SU-DHL-6 (cell line): ENCODE measurements at regions not wholly inside any gene's neighbourhood (a gene's known extent, or its start where the extent isn't known, plus 50 kb on each side); places are given as distances from the start of the nearest gene placed in this dataset.

Experiments used
- CTCF ChIP-seq: fragments of 200-600 bp; sonication (generic); IDR thresholded peaks from one replicate; pipeline ENCODE4 v1.5.1; 2017; ENCODE audit warnings: antibody characterized with exemption, mild to moderate bottlenecking, low read length, moderate library complexity; ENCODE audit not compliant: insufficient read depth, poor library complexity, severe bottlenecking
- EZH2phosphoT487 ChIP-seq: fragments of 200-600 bp; sonication (generic), shearing (Covaris generic); conservative IDR thresholded peaks from 2 replicates; pipeline ENCODE4 v1.6.1; 2018; ENCODE audit warnings: mild to moderate bottlenecking, antibody characterized with exemption, low read length, moderate library complexity, mixed read lengths

DNA sequence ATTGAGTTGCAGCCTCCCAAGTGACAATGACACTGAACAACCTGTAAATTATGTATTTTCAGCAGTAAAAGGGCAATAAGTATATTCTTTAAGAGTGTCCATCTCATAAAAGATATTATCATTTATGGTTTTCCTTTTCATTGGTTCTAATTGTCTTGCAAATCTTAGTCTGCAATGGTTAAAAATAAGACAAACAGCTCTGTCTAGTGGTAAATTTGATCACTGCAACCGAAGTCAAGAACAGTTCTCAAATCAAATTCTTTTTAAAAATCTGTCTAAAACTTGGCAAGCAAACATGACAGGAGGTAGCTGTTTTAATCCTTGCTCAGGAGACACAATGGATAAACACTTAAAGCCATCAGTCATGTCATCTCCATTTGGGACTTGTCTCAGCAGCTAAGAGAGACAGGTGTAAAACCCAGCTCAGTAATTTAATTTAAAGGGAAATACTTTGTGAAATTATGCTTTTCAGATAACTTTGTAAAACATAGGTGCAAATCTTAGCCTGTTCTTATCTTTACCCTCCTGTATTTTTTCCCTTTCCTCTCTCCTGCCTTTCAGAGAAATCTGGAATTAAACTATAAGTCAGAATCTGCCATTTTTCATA is 150.3 kb upstream of the ARHGEF26 start:
- peak; percentile 22 for TF ChIP-seq CTCF
- no peak for TF ChIP-seq EZH2phosphoT487
